Stimulated activated naive CD8-positive, alpha-beta T cell treated with anti-CD3 and anti-CD28 coated beads, Interleukin-15, amount 100 ng/mL, for 72 hours (primary cell): ENCODE measurements at regions not wholly inside any gene's neighbourhood (a gene's known extent, or its start where the extent isn't known, plus 50 kb on each side); places are given as distances from the start of the nearest gene placed in this dataset.

Source experiments
- ATAC-seq: fragments of 150-1000 bp; cut with Tn5 transposase; 2 replicates; pipeline ENCODE4 v1.10.0; 2021; ENCODE audit warnings: mild to moderate bottlenecking, moderate library complexity
- DNase-seq, 2 donors: peaks; one replicate each; pipeline ENCODE4 v3.0.0; 2021 to 2022
- H3K27ac Mint-ChIP-seq, 2 donors: one replicate each; pipeline ENCODE4 v1.8.0; 2022; ENCODE audit warnings: mild to moderate bottlenecking in 2 of 2, mixed read lengths in 2 of 2, moderate library complexity in 2 of 2
- H3K27me3 Mint-ChIP-seq: one replicate; pipeline ENCODE4 v1.8.0; 2022; ENCODE audit warnings: mixed read lengths
- H3K4me1 Mint-ChIP-seq: one replicate; pipeline ENCODE4 v1.8.0; 2022; ENCODE audit warnings: mild to moderate bottlenecking, mixed read lengths
- H3K4me3 Mint-ChIP-seq, 2 donors: one replicate each; pipeline ENCODE4 v1.8.0; 2022; ENCODE audit warnings: mild to moderate bottlenecking in 2 of 2, mixed read lengths in 2 of 2, moderate library complexity in 1 of 2
- H3K9me3 Mint-ChIP-seq, 2 donors: one replicate each; pipeline ENCODE4 v1.8.0; 2022; ENCODE audit warnings: mixed read lengths in 2 of 2

GRCh38 chr2:174022431-174022830, 57.3 kb upstream of the SP3 start:
- Mint-ChIP-seq H3K4me3 (no peak overlapping the region), H3K27ac (no peak overlapping the region), H3K9me3 (peaks cover 0 to 9% of the 10 kb centered on the region in 2 donors), H3K4me1 (peaks cover 8% of the 10 kb centered on the region), H3K27me3 (no peaks in the 10 kb centered on the region)
- ATAC-seq (no peak), DNase-seq (no peak)

- Mint-ChIP-seq H3K4me3 (no peak overlapping the region), H3K27me3 (peaks cover 6% of the 10 kb centered on the region), H3K9me3 (peaks cover 0 to 9% of the 10 kb centered on the region in 2 donors), H3K27ac (peak overlapping the region in 1 of 2 donors; percentile 1), H3K4me1 (peaks cover 8% of the 10 kb centered on the region)
- ATAC-seq (no peak), DNase-seq (no peak)
Observed at GRCh38 chr2:174020926-174021662, 55.9 kb upstream of the SP3 start.

GRCh38 chr2:174020026-174020425, 54.9 kb upstream of the SP3 start:
- DNase-seq (no peak), ATAC-seq (no peak)
- H3K4me1 Mint-ChIP-seq: peaks cover 8% of the 10 kb centered on the region
- no peak overlapping the region for H3K4me3 Mint-ChIP-seq
- H3K27ac Mint-ChIP-seq: no peak overlapping the region
- peaks cover 0 to 9% of the 10 kb centered on the region in 2 donors for H3K9me3 Mint-ChIP-seq
- peaks cover 7% of the 10 kb centered on the region for H3K27me3 Mint-ChIP-seq

GRCh38 chr2:174016447-174016846, 51.3 kb upstream of the SP3 start:
- no peak overlapping the region for H3K4me3 Mint-ChIP-seq
- peaks cover 15% of the 10 kb centered on the region for H3K4me1 Mint-ChIP-seq
- ATAC-seq: no peak
- H3K9me3 Mint-ChIP-seq: peaks cover 0 to 4% of the 10 kb centered on the region in 2 donors
- no peak overlapping the region for H3K27ac Mint-ChIP-seq
- H3K27me3 Mint-ChIP-seq: peaks cover 23% of the 10 kb centered on the region
- DNase-seq: no peak

- Mint-ChIP-seq H3K9me3 (peaks cover 0 to 4% of the 10 kb centered on the region in 2 donors), H3K4me3 (no peak overlapping the region), H3K4me1 (peaks cover 15% of the 10 kb centered on the region), H3K27me3 (peaks cover 23% of the 10 kb centered on the region), H3K27ac (no peak overlapping the region)
- DNase-seq: no peak
- no peak for ATAC-seq
Observed at GRCh38 chr2:174015428-174015827, 50.3 kb upstream of the SP3 start.
